K562 (cell line): ENCODE measurements at regions not wholly inside any gene's neighbourhood (a gene's known extent, or its start where the extent isn't known, plus 50 kb on each side); places are given as distances from the start of the nearest gene placed in this dataset.

Source experiments
- ATAC-seq: fragments of 200-7000 bp; cut with Tn5 transposase; 3 replicates; pipeline ENCODE4 v1.9.1; 2020; ENCODE audit warnings: moderate library complexity
- BruUV-seq: library from RNA; stranded (reverse); fragments of 400-500 nt; replicated peaks from 2 replicates; lab custom pipeline; 2021; lab: Mats Ljungman, UMichigan
- CTCF ChIA-PET: fragments of 300-600 bp; formaldehyde crosslinking; extraction: SDS; loops from one replicate; lab custom pipeline; 2021; ENCODE audit warnings: low intra/inter-chr PET ratio; lab: Yijun Ruan, JAX
- POLR2A ChIA-PET: fragments of 300-600, 350-650 bp; sonication (Branson Sonifier 250); formaldehyde crosslinking; extraction: SDS; loops from one replicate; lab custom pipeline; 2021; ENCODE audit warnings: antibody characterized with exemption, inconsistent platforms; lab: Yijun Ruan, JAX
- DNase-seq, 4 experiments: peaks; one replicate each; pipeline versions ENCODE4 v3.0.0 to v3.0.0-alpha.2; 2011 to 2018; ENCODE audit warnings: low spot score in 3 of 4, mixed read lengths in 3 of 4; ENCODE audit errors: extremely low read depth in 1 of 4
- FAIRE-seq: peaks from 2 replicates; lab custom pipeline; 2011; peaks lifted over from hg19 to GRCh38; lab: Jason Lieb, UNC
- H2AFZ ChIP-seq: 2 replicates; pipeline ENCODE4 v1.6.0; 2011; ENCODE audit warnings: low read depth, low read length, control low read depth, inconsistent platforms
- H3K27ac ChIP-seq: fragments of 200-600 bp; 3 replicates; pipeline ENCODE4 v1.8.0; 2011; ENCODE audit warnings: low read depth, mild to moderate bottlenecking, control low read depth, inconsistent platforms, low read length, moderate library complexity, mixed read lengths; ENCODE audit errors: extremely low read depth
- H3K27me3 ChIP-seq, 2 experiments: fragments of 300-600 bp in 1 of 2; 2 replicates in 1 of 2; 3 replicates in 1 of 2; pipeline versions ENCODE4 v1.6.0 to v1.8.0; 2011; ENCODE audit warnings: inconsistent platforms in 2 of 2, low read length in 2 of 2, mild to moderate bottlenecking in 1 of 2, mixed read lengths in 1 of 2, moderate library complexity in 1 of 2; ENCODE audit not compliant: control insufficient read depth in 2 of 2, insufficient read depth in 2 of 2
- H3K36me3 ChIP-seq: fragments of 300-600 bp; 3 replicates; pipeline ENCODE4 v1.8.0; 2011; ENCODE audit warnings: mild to moderate bottlenecking, low read length, inconsistent platforms; ENCODE audit not compliant: control insufficient read depth, insufficient read depth
- H3K4me1 ChIP-seq, 2 experiments: fragments of 200-600 bp in 1 of 2; replicated peaks in 1 of 2; 2 replicates in 1 of 2; 3 replicates in 1 of 2; pipeline versions ENCODE4 v1.5.1 to v1.8.0; 2011; ENCODE audit warnings: inconsistent platforms in 2 of 2, low read length in 2 of 2, mild to moderate bottlenecking in 1 of 2, mixed read lengths in 1 of 2, moderate library complexity in 1 of 2; ENCODE audit not compliant: control insufficient read depth in 2 of 2, insufficient read depth in 2 of 2
- H3K4me2 ChIP-seq: 2 replicates; pipeline ENCODE4 v1.6.1; 2011; ENCODE audit warnings: low read length, control low read depth, inconsistent platforms, mixed read lengths; ENCODE audit not compliant: insufficient read depth
- H3K4me3 ChIP-seq: fragments of 200-600 bp; sonication (generic), shearing (Covaris generic); 2 replicates; pipeline ENCODE4 v1.5.1; 2016; ENCODE audit warnings: control low read depth, inconsistent platforms
- H3K79me2 ChIP-seq: fragments of 200-600 bp; 3 replicates; pipeline ENCODE4 v1.8.0; 2011; ENCODE audit warnings: low read length, inconsistent platforms; ENCODE audit not compliant: control insufficient read depth, insufficient read depth
- H3K9ac ChIP-seq, 2 experiments: 2 replicates each; pipeline versions ENCODE4 v1.6.0 to v1.6.1; 2011; ENCODE audit warnings: low read depth in 2 of 2, low read length in 2 of 2, control low read depth in 1 of 2, inconsistent platforms in 1 of 2, mild to moderate bottlenecking in 1 of 2, mixed read lengths in 1 of 2; ENCODE audit not compliant: insufficient read depth in 1 of 2
- H3K9me1 ChIP-seq: one replicate; pipeline ENCODE4 v1.6.0; 2011; ENCODE audit warnings: inconsistent platforms, mild to moderate bottlenecking, low read length, moderate library complexity; ENCODE audit not compliant: control insufficient read depth, insufficient read depth
- H3K9me3 ChIP-seq: replicated peaks from 2 replicates; pipeline ENCODE4 v1.5.1; 2011; ENCODE audit warnings: low read depth, low read length, inconsistent platforms; ENCODE audit not compliant: control insufficient read depth, insufficient read depth
- H4K20me1 ChIP-seq: replicated peaks from 2 replicates; pipeline ENCODE4 v1.6.1; 2011; ENCODE audit warnings: low read length, inconsistent platforms, mixed read lengths; ENCODE audit not compliant: control insufficient read depth, insufficient read depth
- CHD2 ChIP-seq: IDR thresholded peaks from 2 replicates; pipeline ENCODE4 v1.6.1; 2011; ENCODE audit warnings: low read depth, low read length
- CHD4 ChIP-seq: fragments of 200-600 bp; sonication (generic); IDR thresholded peaks from 3 replicates; pipeline ENCODE4 v1.6.1; 2012; ENCODE audit warnings: low read depth, mild to moderate bottlenecking, mixed read lengths, low read length, inconsistent platforms; ENCODE audit not compliant: insufficient read depth, insufficient replicate concordance, poor library complexity, severe bottlenecking
- DDX20 ChIP-seq: fragments of 450-650 bp; IDR thresholded peaks from 2 replicates; pipeline ENCODE4 v1.6.1; 2016; ENCODE audit warnings: missing genetic modification characterization, low read depth, mild to moderate bottlenecking, missing compliant biosample characterization, moderate library complexity
- ETV5 ChIP-seq: sonication (generic); formaldehyde crosslinking; IDR thresholded peaks from 2 replicates; pipeline ENCODE4 v1.4.0; 2020; ENCODE audit warnings: low read depth, mild to moderate bottlenecking, missing genetic modification reagents
- GTF3C2 ChIP-seq: IDR thresholded peaks from 3 replicates; pipeline ENCODE4 v1.6.1; 2011; ENCODE audit warnings: borderline replicate concordance, mild to moderate bottlenecking, moderate library complexity; ENCODE audit not compliant: insufficient read length; ENCODE audit errors: extremely low read depth
- HCFC1 ChIP-seq: IDR thresholded peaks from 2 replicates; pipeline ENCODE4 v1.6.1; 2012; ENCODE audit warnings: low read depth, low read length, improper control_type of control experiment
- HMBOX1 ChIP-seq: sonication (generic); IDR thresholded peaks from 2 replicates; pipeline ENCODE4 v1.6.1; 2016
- PML ChIP-seq: IDR thresholded peaks from 2 replicates; pipeline ENCODE4 v1.6.1; 2012; ENCODE audit warnings: low read length, inconsistent platforms
- POLR3A ChIP-seq: IDR thresholded peaks from 2 replicates; pipeline ENCODE4 v1.6.1; 2011; ENCODE audit warnings: borderline replicate concordance, mild to moderate bottlenecking, moderate library complexity; ENCODE audit not compliant: insufficient read length, insufficient read depth; ENCODE audit errors: extremely low read depth
- SMARCA5 ChIP-seq: fragments of 450-650 bp; IDR thresholded peaks from 2 replicates; pipeline ENCODE4 v1.6.1; 2016
- TCF7L2 ChIP-seq: fragments of 150-350 bp; IDR thresholded peaks from 2 replicates; pipeline ENCODE4 v1.6.1; 2016; ENCODE audit warnings: low read depth, mild to moderate bottlenecking, low read length, moderate library complexity
- ZNF263 ChIP-seq: sonication (generic); formaldehyde crosslinking; IDR thresholded peaks from 2 replicates; pipeline ENCODE4 v1.8.0; 2022; ENCODE audit warnings: mild to moderate bottlenecking, missing genetic modification reagents, borderline replicate concordance
- ZNF311 ChIP-seq: fragments of 250-450 bp; sonication (Bioruptor Pico); IDR thresholded peaks from 2 replicates; pipeline ENCODE4 v1.4.0; 2020; ENCODE audit warnings: mild to moderate bottlenecking, moderate library complexity
- ZNF79 ChIP-seq: fragments of 250-450 bp; sonication (Bioruptor Pico); IDR thresholded peaks from 2 replicates; pipeline ENCODE4 v1.4.0; 2020; ENCODE audit warnings: low read depth, mild to moderate bottlenecking, moderate library complexity
- in situ Hi-C: fragments of 300-500 bp; cut with MboI; formaldehyde crosslinking; loops from 4 replicates; pipeline ENCODE4 v1.15.0; 2018; ENCODE audit warnings: inconsistent platforms, mixed read lengths
- intact Hi-C: fragments of 100-400 bp; cut with micrococcal nuclease; formaldehyde crosslinking; loops from 2 replicates; pipeline ENCODE4 v1.14.2; 2022

DNA sequence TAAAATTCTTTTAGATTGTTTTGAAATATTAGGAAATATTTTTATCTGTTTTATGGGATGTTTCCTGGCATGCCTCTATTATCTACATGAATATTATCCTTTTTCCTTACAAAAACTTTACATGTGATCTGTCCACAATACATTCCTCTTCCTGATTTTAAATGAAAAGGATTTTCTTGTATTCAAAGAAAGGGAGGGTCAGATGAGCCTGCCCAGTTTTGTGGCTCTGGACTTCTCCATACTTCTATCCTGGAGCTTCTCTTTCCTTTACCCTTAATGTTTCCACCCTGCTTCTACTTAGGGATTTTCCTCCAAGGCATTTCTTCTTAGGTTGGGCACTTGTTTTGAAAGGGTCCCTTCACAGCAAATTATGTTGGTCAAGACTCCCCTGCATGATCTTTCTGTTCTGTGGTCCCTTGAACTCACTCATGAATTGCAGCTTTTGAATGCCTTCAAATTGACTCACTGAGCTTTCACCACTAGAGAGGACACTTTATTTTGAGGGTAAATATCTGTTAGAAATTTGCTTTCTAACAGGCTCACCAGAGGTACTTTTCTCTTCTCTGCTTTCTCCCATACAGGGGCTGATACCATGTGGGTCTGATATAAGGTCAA lies 104.9 kb downstream of the CENPW start:
- no peak overlapping the region for H3K27ac ChIP-seq
- ATAC-seq (no peak), DNase-seq (no peak), FAIRE-seq (no peak)
- no peaks in the 10 kb centered on the region; the same call in 1 of the 2 replicates for H3K9me3 ChIP-seq
- no peak overlapping the region for H3K4me2 ChIP-seq
- POLR2A ChIA-PET = interaction anchor here (1.1 kb wide), 1 partner anchor 22 kb away, joined by 3 read pairs; no protein-coding TSS in a partner anchor
- intact Hi-C loops (no loop called here), in situ Hi-C loops (no loop called here)
- no peaks in the 10 kb centered on the region for H3K36me3 ChIP-seq
- BruUV-seq = no TSS peak
- TF ChIP-seq SMARCA5 = no peak
- TF ChIP-seq PML = no peak
- TF ChIP-seq CHD4 = no peak
- no peak for TF ChIP-seq CHD2
- no peak for TF ChIP-seq DDX20 (tag)
- TF ChIP-seq TCF7L2 = no peak
- no peak for TF ChIP-seq ZNF263 (CRISPR knock-in tag)
- no peak for TF ChIP-seq ZNF311
- TF ChIP-seq HCFC1 = no peak
- no peak for TF ChIP-seq GTF3C2
- TF ChIP-seq ZNF79 (CRISPR knock-in tag) = no peak
- TF ChIP-seq POLR3A = no peak
- TF ChIP-seq HMBOX1 = no peak
- no peak for TF ChIP-seq ETV5
- no peak overlapping the region for H3K9ac ChIP-seq
- no peak overlapping the region for H2AFZ ChIP-seq
- no peaks in the 10 kb centered on the region for H3K4me1 ChIP-seq
- no peak overlapping the region for H3K4me3 ChIP-seq
- CTCF ChIA-PET = no interaction called here
- no peaks in the 10 kb centered on the region for H3K79me2 ChIP-seq
- H3K9me1 ChIP-seq = no peaks in the 10 kb centered on the region
- no peaks in the 10 kb centered on the region for H3K27me3 ChIP-seq
- H4K20me1 ChIP-seq = no peaks in the 10 kb centered on the region
